ENCODE measurements at regions not wholly inside any gene's neighbourhood (a gene's known extent, or its start where the extent isn't known, plus 50 kb on each side); places are given as distances from the start of the nearest gene placed in this dataset.

- DNase-seq (ENCODE audit: low spot score), result no peak
These were observed 440.4 kb downstream of the COL12A1 start for GRCh38 chr6:74765486-74765885.

- DNase-seq (ENCODE audit: low spot score), result no peak
These were observed 441.4 kb downstream of the COL12A1 start for GRCh38 chr6:74764486-74764885.

GRCh38 chr6:74762841-74763240 is 443.0 kb downstream of the COL12A1 start:
- DNase-seq (ENCODE audit: low spot score), result no peak

DNA sequence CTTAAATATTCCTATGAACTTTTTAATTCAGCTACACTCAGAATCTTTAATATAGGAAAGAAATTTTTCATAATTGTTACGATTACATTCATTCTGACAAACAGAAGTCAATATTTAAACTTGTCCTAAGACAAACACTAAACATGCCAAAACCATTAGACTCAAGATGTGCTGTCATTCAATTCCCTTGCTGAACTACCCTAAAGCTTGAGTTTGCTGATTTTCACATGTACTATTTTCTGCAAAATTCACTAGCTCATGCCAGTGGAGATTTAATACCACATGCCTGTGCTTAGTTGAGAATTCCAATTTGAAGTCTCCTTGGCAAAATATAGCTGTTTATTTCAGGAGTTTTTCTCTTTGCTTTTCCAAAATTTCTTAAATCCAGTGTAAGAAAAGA is 448.0 kb downstream of the COL12A1 start:
- no peak for DNase-seq (ENCODE audit: low spot score)

DNA sequence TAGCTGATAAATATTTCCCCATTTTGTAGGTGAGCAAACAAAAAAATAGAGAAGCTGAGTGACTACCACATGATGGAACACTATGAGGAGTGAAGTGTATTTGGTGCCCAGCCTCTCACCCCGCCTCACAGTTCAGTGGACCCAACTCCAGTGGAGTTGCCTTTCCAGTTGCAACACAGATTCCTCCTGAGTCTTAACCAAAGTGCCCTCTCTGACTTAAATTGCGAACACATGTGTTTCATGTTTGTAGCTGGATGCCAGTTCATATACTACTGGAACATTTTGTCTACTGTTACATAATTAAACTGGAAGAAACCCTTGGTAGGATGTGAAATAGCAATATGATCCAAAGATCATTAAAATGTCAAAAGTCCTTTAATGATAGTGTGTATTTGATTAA is 448.9 kb downstream of the COL12A1 start:
- no peak for DNase-seq (ENCODE audit: low spot score)

DNA sequence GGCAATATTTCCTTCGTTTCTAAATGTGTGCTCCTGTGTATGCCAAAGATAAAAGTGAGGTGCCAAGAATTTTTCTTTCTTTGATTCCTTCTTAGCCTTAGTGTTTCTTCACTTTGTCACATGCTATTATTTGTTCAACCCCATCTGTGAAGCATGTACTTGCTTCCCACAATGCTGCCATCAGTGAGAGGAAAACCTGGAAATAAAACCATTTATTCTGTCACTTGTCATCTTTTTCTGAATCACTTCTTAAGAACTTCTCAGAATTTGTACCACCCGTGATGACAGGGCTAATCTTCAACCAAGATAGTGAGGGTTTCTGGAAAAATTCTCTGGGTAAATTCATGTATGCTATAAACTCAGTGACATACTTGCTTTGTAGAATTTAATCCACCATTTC is 450.1 kb downstream of the COL12A1 start:
- no peak for DNase-seq (ENCODE audit: low spot score)

GRCh38 chr6:74755196-74755595 is 450.7 kb downstream of the COL12A1 start:
- DNase-seq (ENCODE audit: low spot score), result no peak

DNA sequence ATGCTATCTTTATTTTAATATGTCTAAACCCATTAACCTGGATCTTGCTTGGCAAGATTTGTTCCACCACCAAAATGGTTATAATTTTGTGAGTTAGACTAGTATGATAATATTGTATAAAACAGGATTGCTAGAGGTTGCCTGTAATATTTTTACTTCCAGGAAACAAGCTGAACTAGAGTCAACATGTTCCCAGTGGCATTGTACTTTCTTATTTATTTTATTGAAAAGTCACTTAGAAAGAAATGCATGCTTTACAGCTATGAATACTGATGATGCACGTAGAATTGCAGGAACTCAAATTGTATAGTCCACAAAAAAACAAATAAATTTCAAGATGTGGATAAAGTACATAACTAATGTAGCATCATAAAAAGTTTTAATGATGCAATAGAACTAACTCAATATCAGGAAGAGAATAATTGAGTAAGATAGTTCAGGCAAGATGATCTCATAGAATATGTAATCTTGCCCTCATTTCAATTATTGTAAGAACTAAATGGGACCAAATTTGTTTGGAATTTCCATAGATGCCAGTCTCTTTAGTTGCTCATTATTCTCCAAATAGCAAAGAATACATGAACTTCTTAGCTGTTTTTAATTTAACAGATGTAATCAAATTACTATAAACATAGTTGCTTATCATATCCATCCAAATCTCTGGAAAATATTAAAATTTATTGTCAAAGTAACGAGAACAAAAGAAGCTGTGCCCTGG is 451.8 kb downstream of the COL12A1 start:
- DNase-seq (ENCODE audit: low spot score), result no peak

- no peak for DNase-seq (ENCODE audit: low spot score)
These were observed 453.6 kb downstream of the COL12A1 start for GRCh38 chr6:74752303-74752702.

DNA sequence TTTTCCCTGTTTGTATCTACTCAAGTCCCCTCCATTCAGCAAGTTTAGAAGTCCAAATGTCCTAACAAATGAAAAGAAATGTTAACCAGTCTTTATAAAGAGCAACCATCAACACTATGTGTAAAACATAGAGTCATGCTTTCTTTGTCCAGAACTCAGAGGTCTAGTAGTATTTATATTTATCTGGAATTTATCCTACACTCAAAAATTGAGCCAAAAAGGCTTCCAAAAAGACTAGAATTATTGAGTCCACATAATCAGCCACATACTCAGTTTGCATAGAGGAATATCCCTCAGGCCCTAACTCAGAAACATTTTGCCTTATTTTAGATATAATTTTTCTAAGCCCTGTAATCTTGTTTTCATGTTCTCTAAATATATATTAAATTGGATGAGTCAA is 455.0 kb downstream of the COL12A1 start:
- DNase-seq (ENCODE audit: low spot score), result no peak

DNA sequence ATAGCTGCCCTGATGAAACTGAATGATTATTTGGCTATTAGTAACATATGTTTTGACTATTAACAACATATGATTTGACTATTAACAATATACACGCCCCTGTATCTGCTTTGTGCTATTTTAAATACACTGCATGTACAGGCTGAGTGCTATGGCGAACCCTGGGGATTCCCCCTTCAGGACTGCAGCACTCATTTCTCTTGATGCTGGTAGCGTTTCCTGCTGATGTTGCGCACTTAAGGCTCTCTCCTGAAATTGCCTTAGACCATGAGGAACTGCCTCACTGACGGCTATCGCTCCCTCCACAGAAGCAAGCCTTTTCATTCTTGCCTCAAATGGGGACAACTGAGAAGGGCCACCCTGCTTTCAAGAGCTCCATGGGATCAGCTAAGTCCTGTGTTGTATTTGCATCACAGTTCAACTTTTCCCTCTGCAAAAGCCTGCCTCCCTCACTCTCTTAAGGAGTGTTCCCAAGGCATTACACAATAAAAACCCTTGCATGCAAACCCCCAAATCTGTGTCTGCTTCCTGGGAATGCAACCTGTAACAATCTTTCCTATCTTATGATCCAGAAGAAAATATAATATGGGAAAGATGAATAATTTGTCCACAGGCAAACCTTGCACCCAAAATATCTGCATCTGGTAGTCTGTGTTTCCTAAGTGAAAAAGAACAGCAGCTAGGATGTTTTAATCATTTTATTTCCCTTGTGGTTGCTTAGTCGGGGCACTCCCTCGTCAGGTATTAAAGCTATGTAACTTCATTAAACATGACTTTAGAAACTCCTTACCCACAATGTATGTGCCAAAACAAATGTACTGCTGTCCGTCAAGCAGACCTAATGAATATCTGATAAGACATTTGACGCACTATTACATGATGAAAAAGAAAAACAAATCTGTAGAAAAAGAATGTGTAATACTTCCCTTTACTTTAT is 456.4 kb downstream of the COL12A1 start:
- no peak for DNase-seq (ENCODE audit: low spot score)

DNA sequence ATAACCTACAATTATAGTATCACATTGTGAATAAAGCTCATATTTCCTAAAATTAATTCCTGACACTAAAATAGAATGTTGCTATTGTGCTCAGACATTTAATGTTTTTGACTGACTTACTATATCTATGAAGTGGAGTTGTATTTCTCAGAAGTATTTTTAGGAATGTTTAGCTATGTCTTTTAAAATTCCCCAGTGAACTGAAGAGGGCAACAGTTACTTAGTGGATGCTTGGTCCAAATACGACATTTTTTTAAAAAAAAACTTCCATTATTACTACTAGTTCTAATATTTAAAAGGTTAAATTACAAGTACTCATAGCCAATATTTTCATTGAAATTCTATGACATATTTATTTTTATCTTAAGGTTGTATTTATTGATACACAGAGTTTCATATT is 460.2 kb downstream of the COL12A1 start:
- no peak for DNase-seq (ENCODE audit: low spot score)

GRCh38 chr6:74742793-74743508 is 462.9 kb downstream of the COL12A1 start:
- DNase-seq (ENCODE audit: low spot score), result no peak

- no peak for DNase-seq (ENCODE audit: low spot score)
These were observed 464.2 kb downstream of the COL12A1 start for GRCh38 chr6:74741646-74742045.

DNA sequence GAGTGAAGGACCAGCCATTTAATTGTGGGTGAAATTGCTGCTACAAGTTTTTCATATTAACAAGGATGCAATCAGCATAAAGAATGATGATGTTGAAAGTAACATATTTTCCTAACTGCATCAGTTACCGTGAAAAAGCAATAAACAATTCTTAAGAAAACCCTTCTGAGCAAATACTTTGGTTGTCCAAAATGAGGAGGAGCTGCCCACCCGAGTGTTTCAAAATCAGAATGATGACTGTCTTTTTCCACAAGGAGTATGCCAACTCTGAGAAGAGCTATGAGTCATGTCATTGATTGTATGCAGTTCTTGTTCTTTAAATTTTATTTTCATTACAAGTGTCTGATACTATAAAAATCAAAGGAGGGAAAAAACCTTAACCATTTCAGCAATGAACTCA is 470.5 kb downstream of the COL12A1 start:
- no peak for DNase-seq (ENCODE audit: low spot score)

- no peak for DNase-seq (ENCODE audit: low spot score)
These were observed 471.0 kb downstream of the COL12A1 start for GRCh38 chr6:74734901-74735300.

- no peak for DNase-seq (ENCODE audit: low spot score)
These were observed 471.8 kb downstream of the COL12A1 start for GRCh38 chr6:74733830-74734620.

DNA sequence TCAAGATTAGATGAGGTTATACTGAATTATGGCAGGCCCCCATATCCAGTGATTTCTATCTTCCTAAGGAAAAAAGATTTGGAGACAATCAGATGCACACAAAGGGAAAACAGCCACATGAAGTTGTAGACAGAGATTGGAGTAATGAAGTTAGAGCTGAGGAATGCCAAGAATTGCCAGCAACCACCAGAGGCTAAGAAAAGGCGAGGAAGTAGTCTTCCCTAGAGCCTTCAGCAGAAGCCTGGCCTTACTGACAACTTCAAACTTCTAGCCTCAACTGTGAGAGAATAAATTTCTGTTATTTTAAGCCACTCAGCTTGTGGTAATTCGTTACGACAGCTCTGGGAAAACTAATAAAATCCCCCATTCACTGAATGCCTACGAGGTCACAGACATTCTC is 473.9 kb downstream of the COL12A1 start:
- DNase-seq (ENCODE audit: low spot score), result no peak

GRCh38 chr6:74731204-74731603 is 474.6 kb downstream of the COL12A1 start:
- DNase-seq (ENCODE audit: low spot score), result no peak

DNA sequence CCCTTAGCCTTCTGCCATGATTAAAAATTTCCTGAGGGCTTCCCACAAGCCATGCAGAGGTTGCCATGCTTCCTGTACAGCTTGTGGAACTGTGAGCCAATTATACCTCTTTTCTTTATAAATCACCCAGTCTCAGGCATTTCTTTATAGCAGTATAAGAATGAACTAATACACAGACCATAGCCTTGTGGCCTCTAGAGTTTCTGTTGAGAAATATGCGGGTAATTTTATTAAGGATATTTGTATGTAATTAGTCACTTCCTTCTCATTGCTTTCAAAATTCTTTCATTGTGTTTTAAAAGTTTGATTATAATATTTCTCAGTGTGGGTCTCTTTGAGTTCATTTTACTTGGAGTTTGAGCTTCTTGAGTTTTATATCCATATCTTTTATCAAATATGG is 484.9 kb downstream of the COL12A1 start:
- no peak for DNase-seq (ENCODE audit: low spot score)

- no peak for DNase-seq (ENCODE audit: low spot score)
These were observed 488.3 kb downstream of the COL12A1 start for GRCh38 chr6:74717591-74717990.

All from hematopoietic multipotent progenitor cell treated with erythropoietin and hydrocortisone succinate and interleukin-3 and kit ligand, for 17 days (in vitro differentiated cells).